GM21528 (cell line): ENCODE measurements at regions not wholly inside any gene's neighbourhood (a gene's known extent, or its start where the extent isn't known, plus 50 kb on each side); places are given as distances from the start of the nearest gene placed in this dataset.

Experiments used
- ATAC-seq: cut with Tn5 transposase; IDR thresholded peaks from one replicate; pipeline ENCODE4 v1.9.1; 2021; ENCODE audit warnings: mild to moderate bottlenecking, moderate library complexity; ENCODE audit not compliant: unreplicated experiment, low FRiP score

DNA sequence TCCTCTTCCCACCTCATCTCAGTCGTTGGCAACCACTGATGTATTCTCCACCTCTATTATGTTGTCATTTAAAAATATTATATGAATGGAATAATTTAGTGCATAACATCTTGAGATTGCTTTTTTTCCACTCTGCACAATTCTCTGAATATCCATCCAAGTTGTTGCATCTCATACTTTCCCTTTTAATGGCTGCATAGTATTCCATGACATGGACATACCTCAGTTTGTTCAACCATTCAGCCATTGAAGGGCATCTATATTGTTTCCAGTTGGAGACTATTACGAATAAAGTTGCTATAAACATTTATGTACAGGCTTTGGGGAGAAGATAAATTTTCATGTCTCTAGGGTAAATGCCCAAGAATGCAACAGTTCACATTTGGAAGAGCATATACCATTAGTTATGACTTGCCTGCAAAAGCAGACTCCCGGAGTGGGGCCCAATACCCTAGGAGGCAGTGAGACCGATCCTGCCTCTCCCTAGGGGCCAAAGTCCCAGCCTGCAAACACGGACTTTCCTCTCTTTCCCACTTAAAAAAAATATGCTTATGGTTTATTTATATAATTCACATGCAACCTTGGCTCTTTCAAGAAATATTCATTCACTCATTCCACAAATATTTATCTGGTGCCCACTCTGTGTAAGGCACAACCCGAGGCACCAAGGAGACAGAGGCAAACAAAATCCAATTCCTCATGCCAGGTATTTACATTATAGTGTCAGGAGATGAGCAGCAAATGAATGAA is 227.0 kb upstream of the PMEPA1 start:
- ATAC-seq = no peak

DNA sequence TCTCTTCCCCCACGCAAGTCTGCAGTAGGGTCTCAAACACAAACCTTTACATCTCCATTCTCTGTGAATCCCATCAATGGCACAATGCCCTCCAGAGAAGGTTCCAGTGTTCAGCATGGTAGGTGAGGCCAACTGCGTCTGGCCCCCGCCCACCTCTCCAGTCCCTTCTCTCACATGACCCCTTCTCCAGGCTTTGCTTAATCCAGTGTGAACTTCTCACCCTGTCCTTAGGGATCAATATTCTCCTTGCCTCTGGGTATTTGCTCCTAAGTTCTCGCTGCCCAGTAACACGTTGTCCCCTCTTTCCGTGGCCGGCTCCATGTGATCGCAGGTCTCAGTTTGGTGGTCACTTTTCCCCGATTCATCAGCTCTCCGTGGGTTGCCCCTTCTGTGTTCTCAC is 225.1 kb upstream of the PMEPA1 start:
- no peak for ATAC-seq

DNA sequence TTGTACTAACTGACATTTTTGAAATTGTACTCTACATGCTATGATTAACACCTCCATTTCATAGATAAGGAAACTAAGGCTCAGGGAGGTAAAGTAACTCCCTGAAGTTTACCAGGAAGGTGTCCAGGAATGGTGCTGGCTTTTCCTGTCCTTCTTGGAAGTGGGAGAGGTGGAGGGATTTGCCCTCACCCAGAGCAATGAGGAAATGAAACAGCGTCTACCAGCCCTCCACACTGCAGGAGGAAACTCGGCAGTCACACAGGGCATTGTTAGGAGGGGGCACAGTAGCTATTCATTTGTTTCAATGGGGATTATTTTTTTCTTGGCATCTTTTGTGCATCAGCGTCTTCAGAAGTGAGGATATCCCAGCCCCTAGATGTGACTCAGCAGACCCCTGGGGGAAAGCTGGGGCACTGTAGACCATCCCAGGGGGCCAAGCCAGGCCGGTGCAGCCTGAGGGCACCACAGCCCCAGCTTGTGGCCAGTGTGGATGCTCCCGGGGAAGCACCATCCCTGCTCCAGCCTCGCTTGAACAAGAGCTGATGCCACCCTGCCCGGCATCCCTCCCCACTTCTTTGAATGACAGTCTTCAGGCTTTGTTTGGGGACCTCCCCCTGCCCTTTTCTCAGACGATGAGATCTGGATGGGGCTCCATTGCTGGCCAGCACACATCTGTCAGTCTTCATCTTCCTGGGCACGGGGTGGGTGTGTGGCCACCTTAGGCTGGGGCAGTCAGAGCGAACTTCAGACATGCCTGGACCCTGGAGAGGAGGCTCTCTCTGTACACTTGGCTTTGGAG is 224.4 kb upstream of the PMEPA1 start:
- no peak for ATAC-seq

- no peak for ATAC-seq
Observed at GRCh38 chr20:57932227-57932864, 222.5 kb upstream of the PMEPA1 start.

DNA sequence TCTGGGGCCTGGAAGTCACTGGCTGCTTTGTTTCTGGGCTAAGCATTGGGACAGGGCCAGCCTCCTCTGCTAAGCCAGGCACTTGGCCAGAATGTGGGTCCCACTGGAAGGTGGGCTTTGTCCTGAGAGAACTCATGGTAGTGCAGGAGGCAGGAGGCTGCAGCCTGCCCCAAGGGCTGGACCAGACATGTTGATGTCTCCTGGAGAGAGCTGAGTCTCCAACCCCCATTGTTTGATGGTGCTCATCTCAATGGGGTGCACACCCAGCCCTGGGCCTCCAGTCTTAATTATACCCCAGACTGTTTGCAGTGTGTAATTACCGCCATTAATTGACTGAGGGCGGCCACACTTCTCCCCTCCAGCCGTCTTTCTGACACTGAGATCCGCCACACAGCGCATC is 220.5 kb upstream of the PMEPA1 start:
- ATAC-seq = no peak

DNA sequence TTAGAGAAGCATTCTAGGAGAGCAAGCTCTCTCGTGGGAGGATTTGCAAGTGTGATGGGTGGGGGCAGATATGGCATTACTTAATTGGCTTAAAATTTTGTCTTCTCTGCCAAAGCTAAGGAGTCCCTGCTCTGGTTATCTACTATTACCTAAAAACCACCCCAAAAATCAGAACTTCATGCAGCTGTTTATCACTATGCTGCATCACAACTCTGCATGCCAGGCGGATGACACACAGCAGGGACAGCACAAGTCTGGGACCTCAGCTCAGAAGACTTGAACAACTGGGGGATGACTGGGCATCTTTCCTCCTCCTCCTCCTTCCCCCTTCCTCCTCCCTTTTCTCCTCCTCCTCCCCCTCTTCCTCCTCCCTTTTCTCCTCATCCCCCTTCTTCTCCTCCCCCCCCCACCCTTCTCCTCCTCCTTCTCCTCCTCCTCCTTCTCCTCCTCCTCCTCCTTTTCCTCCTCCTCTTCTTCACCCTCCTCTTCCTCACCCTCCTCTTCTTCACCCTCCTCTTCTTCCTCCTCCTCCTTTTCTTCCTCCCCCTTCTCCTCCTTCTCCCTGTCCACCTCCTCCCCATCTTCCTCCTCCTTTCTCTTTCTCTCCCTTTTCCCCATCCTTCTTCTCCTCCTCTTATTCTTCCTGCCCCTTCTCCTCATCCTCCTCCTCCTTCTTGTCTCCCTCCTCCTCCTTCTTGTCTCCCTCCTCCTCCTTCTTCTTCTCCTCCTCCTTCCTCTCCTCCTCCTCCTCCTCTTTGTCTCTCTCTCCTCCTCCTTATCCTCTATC is 218.6 kb upstream of the PMEPA1 start:
- ATAC-seq = no peak

DNA sequence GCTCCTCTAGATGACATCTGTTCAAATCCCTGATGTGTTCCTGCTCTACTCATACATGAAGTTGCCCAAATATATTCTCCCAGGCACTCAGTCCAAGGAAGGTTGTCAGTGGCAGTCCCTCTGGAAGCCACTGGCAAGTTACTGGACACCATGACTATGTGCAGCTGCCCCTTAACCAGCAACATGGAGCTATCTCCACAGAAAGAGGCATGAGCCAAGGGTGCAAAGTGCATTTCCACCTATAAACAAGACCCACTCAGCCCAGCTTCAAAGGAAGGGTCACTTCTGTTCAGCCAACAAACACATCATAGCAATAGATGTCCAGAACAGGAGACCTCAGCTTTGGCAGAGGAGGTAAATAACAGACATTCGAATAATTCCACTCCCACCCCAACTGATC is 217.6 kb upstream of the PMEPA1 start:
- no peak for ATAC-seq

- no peak for ATAC-seq
Observed at GRCh38 chr20:57922706-57923105, 212.9 kb upstream of the PMEPA1 start.

- ATAC-seq = no peak
Observed at GRCh38 chr20:57922083-57922482, 212.3 kb upstream of the PMEPA1 start.

DNA sequence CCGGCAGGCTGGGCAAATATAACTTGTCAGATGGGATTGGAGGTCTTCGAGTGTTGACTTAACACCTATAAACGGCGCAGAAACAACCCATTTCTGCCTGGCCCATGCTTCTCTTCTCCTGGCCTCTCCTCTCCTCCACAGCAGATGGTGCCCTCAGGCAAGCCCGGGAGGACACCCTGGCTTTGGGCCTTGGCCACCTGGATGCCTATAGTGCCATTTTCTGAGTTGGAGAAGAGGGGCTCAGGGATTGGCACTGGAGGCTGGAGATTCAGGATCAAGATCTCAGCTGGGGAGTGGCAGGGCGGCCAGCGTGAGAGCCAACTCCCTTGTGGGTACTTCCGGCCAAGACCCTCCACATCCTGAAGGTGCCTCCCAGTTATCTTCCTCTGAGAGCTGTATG is 211.9 kb upstream of the PMEPA1 start:
- ATAC-seq = no peak

DNA sequence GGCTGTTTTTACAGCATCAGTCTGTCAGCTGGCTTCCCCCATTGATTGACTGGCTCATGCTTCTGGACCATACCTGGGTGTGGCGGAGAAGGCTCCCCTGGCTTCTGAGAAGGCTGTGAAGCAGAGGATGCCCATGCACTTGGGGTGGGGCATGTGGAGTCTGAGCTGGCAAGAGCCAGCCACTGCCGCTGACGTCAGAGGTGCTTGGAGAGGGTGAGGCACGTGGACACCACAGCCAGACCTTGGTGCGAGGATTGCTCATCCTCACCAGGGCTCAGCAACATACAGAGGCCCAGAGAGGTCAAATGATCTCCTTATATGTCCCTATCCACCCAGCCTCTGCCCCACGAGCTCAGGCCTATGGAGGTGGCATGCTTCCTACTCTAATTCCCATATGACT is 211.2 kb upstream of the PMEPA1 start:
- no peak for ATAC-seq

GRCh38 chr20:57919049-57919448 is 209.2 kb upstream of the PMEPA1 start:
- no peak for ATAC-seq

- ATAC-seq = no peak
Observed at GRCh38 chr20:57918551-57918950, 208.7 kb upstream of the PMEPA1 start.

- no peak for ATAC-seq
Observed at GRCh38 chr20:57914205-57914604, 204.4 kb upstream of the PMEPA1 start.

DNA sequence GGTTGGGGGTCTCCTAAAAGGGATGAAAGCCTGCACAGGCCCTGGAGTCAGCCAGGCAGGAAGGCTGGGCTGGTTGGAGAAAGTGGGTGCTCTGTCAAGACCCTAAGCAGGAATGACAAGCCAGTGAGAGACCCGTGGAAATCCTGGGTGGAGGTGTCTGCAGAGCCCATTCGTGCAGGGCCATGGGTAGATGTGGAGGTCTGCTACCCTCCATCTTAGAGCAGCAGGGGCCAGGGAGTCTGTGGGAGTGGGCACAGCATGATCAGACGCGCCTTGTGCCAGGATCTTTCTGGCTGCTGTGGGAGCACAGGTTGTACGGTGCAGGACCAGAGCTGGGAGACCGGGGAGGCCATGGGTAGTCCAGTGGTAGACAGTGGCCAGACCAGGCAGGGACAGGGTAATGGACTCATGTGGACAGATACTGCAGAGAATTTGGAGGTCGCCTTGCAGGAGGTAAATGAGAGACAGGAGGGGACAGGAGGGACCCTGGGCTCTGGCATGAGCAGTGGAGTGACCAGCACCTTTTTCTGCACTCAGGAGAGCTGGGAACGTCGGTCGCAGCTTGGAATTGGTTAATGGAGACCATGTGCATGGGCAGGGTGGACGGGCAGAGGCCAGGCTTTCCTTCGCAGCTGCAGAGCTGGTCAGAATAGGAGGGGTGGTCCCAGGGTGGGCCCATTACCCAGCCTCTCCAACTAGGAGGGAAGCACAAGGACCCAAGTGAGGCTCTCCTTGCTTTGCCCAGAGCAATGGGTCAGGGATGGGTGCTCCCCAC is 203.5 kb upstream of the PMEPA1 start:
- ATAC-seq = no peak

DNA sequence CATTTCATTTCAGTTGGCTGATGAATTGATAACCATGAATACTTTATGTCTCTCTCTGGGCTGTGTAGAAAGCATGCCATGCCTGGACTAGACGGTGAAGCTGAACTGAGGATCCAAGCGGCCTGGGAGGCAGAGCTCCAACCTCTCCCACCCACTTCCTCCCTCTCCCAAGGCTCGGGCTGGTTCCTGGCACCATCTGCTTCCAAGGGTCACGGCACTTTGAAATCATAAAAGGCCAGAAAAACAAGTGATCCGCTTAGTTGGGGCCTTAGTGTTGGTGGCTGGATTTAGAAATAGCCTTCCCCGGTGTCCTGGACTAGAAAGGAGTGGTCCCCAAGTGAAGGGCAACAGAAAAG is 202.4 kb upstream of the PMEPA1 start:
- ATAC-seq = no peak

GRCh38 chr20:57911512-57912226 is 201.9 kb upstream of the PMEPA1 start:
- no peak for ATAC-seq

DNA sequence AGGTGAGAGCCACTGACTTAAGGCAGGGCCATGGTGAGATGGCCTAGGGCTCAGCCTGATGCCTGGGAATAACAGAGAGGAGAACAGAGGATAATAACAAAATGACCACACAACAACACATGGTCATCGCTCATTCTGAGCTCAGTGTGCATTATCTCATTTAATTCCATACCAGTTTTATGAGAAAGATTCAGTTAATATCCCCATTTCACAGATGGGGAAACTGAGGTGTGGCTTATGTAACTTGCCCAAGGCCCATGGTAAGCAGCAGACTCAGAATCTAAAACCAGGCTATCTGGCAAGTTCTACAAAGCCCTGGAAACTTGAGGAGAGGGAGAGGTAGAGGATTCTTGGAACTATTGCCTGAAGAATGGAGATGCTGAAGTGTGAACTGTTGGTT is 200.9 kb upstream of the PMEPA1 start:
- ATAC-seq = no peak

- ATAC-seq = no peak
Observed at GRCh38 chr20:57909763-57910331, 200.0 kb upstream of the PMEPA1 start.
